ENCODE measurements at regions not wholly inside any gene's neighbourhood (a gene's known extent, or its start where the extent isn't known, plus 50 kb on each side); places are given as distances from the start of the nearest gene placed in this dataset.

DNA sequence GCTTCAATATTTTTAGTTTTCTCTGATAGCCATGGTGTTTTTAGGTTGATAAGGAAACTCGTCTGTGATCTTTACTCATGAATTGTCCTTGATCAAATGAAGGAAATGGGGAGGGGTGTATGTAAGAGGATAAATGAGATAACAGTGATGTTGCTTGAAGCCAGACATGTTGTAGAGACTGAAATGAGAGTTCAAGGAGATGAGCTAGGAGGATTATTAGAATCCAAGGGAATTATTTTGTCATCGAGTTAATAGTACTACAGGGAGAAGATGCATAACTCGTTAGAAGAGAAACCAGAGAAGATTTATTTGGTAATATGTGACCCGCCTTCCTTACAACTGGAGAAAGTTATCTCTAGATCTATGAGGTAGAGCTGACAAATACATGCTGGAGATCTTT lies 371.3 kb upstream of the DDHD1 start:
- no peak overlapping the region for H3K9ac ChIP-seq (ENCODE audit: extremely low read depth, low read length, poor library complexity, severe bottlenecking)
- no peak overlapping the region for H3K4me3 ChIP-seq (ENCODE audit: low read length)
- H3K4me1 ChIP-seq (ENCODE audit: control insufficient read depth, insufficient read depth, low read length): peaks cover 5% of the 10 kb centered on the region
- no peak for DNase-seq
- Mint-ChIP-seq H3K4me1 (peaks cover 17% of the 10 kb centered on the region), H3K9me3 (peaks cover 5% of the 10 kb centered on the region), H3K27me3 (ENCODE audit: insufficient read depth) (no peaks in the 10 kb centered on the region), H3K4me3 (no peak overlapping the region), H3K27ac (no peak overlapping the region), H3K36me3 (ENCODE audit: low read depth) (no peaks in the 10 kb centered on the region)
- H3K9me3 ChIP-seq (ENCODE audit: control insufficient read depth, low read length): peaks cover 7% of the 10 kb centered on the region
- no peaks in the 10 kb centered on the region for H3K36me3 ChIP-seq (ENCODE audit: control insufficient read depth, insufficient read depth, low read length)
- H3K27ac ChIP-seq (ENCODE audit: low read depth, low read length): no peak overlapping the region
- TF ChIP-seq, protein P1, sequence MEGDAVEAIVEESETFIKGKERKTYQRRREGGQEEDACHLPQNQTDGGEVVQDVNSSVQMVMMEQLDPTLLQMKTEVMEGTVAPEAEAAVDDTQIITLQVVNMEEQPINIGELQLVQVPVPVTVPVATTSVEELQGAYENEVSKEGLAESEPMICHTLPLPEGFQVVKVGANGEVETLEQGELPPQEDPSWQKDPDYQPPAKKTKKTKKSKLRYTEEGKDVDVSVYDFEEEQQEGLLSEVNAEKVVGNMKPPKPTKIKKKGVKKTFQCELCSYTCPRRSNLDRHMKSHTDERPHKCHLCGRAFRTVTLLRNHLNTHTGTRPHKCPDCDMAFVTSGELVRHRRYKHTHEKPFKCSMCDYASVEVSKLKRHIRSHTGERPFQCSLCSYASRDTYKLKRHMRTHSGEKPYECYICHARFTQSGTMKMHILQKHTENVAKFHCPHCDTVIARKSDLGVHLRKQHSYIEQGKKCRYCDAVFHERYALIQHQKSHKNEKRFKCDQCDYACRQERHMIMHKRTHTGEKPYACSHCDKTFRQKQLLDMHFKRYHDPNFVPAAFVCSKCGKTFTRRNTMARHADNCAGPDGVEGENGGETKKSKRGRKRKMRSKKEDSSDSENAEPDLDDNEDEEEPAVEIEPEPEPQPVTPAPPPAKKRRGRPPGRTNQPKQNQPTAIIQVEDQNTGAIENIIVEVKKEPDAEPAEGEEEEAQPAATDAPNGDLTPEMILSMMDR (conservative IDR thresholded peaks at IDR 0.05): no peak
- WGBS, 2 experiments (ENCODE audit: insufficient coverage in 1 of 2, insufficient read length in 1 of 2): 86 to 100% methylated on average over 4 of the region's 4 CpGs
- no peaks in the 10 kb centered on the region for H3K27me3 ChIP-seq (ENCODE audit: control insufficient read depth, insufficient read depth, low read length, poor library complexity, severe bottlenecking)

DNA sequence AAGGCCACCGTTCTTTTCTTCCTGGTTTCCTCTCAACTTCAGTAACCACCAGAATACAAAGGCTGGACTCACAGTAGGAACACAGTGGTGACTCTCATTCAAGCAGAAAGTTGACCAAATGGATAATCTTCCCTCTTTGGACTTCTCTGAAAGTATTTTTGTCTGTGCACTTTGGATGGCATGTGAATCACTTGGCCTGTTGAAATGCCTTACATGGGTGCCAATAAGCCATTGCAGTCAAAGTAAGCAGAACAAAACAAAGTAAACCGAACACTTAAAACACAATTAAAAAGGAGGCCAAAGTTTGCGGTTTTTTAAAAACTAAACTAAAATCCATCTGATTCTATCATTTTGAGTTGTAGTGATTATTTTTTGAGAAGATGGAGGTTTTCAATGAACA lies 370.1 kb upstream of the DDHD1 start:
- peaks cover 5% of the 10 kb centered on the region for H3K4me1 ChIP-seq (ENCODE audit: control insufficient read depth, insufficient read depth, low read length)
- H3K36me3 ChIP-seq (ENCODE audit: control insufficient read depth, insufficient read depth, low read length): no peaks in the 10 kb centered on the region
- Mint-ChIP-seq H3K27ac (no peak overlapping the region), H3K9me3 (peaks cover 5% of the 10 kb centered on the region), H3K36me3 (ENCODE audit: low read depth) (no peaks in the 10 kb centered on the region), H3K4me3 (no peak overlapping the region), H3K27me3 (ENCODE audit: insufficient read depth) (no peaks in the 10 kb centered on the region), H3K4me1 (peaks cover 17% of the 10 kb centered on the region)
- H3K9me3 ChIP-seq (ENCODE audit: control insufficient read depth, low read length): peaks cover 7% of the 10 kb centered on the region
- no peak overlapping the region for H3K27ac ChIP-seq (ENCODE audit: low read depth, low read length)
- DNase-seq: no peak
- no peak overlapping the region for H3K4me3 ChIP-seq (ENCODE audit: low read length)
- no peaks in the 10 kb centered on the region for H3K27me3 ChIP-seq (ENCODE audit: control insufficient read depth, insufficient read depth, low read length, poor library complexity, severe bottlenecking)
- TF ChIP-seq, protein P1 (conservative IDR thresholded peaks at IDR 0.05): no peak
- no peak overlapping the region for H3K9ac ChIP-seq (ENCODE audit: extremely low read depth, low read length, poor library complexity, severe bottlenecking)
- WGBS, 2 experiments (ENCODE audit: insufficient coverage in 1 of 2, insufficient read length in 1 of 2): 62 to 80% methylated on average over 3 of the region's 3 CpGs

DNA sequence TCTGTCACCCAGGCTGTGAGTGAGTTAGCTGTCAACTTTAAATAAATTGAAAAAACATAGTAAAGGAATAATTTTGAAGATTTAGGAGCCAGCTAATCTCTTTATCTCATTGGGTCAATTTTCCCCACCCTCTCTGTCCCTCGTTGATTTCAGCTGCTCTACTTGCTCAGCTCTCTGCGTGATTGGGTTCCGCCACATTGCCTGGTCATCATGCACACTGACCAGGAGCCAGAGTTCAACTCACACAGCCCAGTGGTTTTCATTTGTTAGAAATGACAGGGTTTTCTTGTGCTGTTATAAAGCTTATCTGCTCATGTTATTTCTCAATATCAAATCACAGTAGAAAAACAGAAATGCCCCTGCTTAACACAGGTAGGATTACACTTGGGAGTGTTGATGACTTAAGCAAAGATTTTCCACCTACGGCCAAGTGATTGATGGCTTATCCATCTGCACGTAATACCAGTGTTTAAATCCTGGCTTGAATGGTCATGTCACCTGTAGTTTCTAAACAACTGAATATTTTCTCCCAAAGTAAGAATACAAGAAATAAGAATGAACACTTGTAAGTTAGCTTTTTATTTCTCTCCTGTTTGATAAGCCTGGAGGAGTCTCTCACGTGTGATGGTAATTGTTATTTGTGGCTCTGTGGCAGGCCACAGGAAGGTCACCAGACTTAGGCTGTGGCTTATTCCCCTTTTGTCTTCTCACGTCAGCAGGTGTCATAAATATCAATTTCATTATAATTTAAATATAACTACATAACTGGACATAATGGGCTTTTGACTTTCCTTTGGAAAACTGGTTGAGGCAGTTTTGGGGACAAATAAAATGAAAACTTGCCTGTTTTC lies 367.2 kb upstream of the DDHD1 start:
- Mint-ChIP-seq H3K36me3 (ENCODE audit: low read depth) (no peaks in the 10 kb centered on the region), H3K4me1 (peaks cover 9% of the 10 kb centered on the region), H3K9me3 (peaks cover 5% of the 10 kb centered on the region), H3K27me3 (ENCODE audit: insufficient read depth) (no peaks in the 10 kb centered on the region), H3K4me3 (no peak overlapping the region), H3K27ac (no peak overlapping the region)
- WGBS, 2 experiments (ENCODE audit: insufficient coverage in 1 of 2, insufficient read length in 1 of 2): 85 to 96% methylated on average over 4 to 6 of the region's 7 CpGs
- Histone ChIP-seq H3K4me1 (ENCODE audit: control insufficient read depth, insufficient read depth, low read length) (no peaks in the 10 kb centered on the region), H3K9ac (ENCODE audit: extremely low read depth, low read length, poor library complexity, severe bottlenecking) (no peak overlapping the region), H3K4me3 (ENCODE audit: low read length) (no peak overlapping the region), H3K9me3 (ENCODE audit: control insufficient read depth, low read length) (peaks cover 7% of the 10 kb centered on the region), H3K36me3 (ENCODE audit: control insufficient read depth, insufficient read depth, low read length) (no peaks in the 10 kb centered on the region), H3K27ac (ENCODE audit: low read depth, low read length) (no peak overlapping the region), H3K27me3 (ENCODE audit: control insufficient read depth, insufficient read depth, low read length, poor library complexity, severe bottlenecking) (no peaks in the 10 kb centered on the region)
- no peak for DNase-seq
- TF ChIP-seq, protein P1 (conservative IDR thresholded peaks at IDR 0.05): no peak
